ENCODE measurements at regions not wholly inside any gene's neighbourhood (a gene's known extent, or its start where the extent isn't known, plus 50 kb on each side); places are given as distances from the start of the nearest gene placed in this dataset.

GRCh38 chr2:12795851-12796250, 79.1 kb downstream of the TRIB2 start:
- Mint-ChIP-seq H3K9me3 (peaks cover 16% of the 10 kb centered on the region), H3K36me3 (ENCODE audit: low read depth) (no peaks in the 10 kb centered on the region), H3K27me3 (no peaks in the 10 kb centered on the region), H3K4me1 (no peaks in the 10 kb centered on the region), H3K27ac (no peak overlapping the region), H3K4me3 (no peak overlapping the region)
- ATAC-seq (replicated peaks): no peak

GRCh38 chr2:12796657-12797056, 79.9 kb downstream of the TRIB2 start:
- Mint-ChIP-seq H3K4me1 (no peaks in the 10 kb centered on the region), H3K27ac (no peak overlapping the region), H3K9me3 (peaks cover 20% of the 10 kb centered on the region), H3K4me3 (no peak overlapping the region), H3K27me3 (no peaks in the 10 kb centered on the region), H3K36me3 (ENCODE audit: low read depth) (no peaks in the 10 kb centered on the region)
- ATAC-seq (replicated peaks): no peak

- H3K36me3 Mint-ChIP-seq (ENCODE audit: low read depth): no peaks in the 10 kb centered on the region
- H3K9me3 Mint-ChIP-seq: peaks cover 26% of the 10 kb centered on the region
- no peaks in the 10 kb centered on the region for H3K27me3 Mint-ChIP-seq
- no peaks in the 10 kb centered on the region for H3K4me1 Mint-ChIP-seq
- no peak overlapping the region for H3K4me3 Mint-ChIP-seq
- no peak for ATAC-seq (replicated peaks)
- H3K27ac Mint-ChIP-seq: no peak overlapping the region
Observed at GRCh38 chr2:12797815-12798214, 81.1 kb downstream of the TRIB2 start.

DNA sequence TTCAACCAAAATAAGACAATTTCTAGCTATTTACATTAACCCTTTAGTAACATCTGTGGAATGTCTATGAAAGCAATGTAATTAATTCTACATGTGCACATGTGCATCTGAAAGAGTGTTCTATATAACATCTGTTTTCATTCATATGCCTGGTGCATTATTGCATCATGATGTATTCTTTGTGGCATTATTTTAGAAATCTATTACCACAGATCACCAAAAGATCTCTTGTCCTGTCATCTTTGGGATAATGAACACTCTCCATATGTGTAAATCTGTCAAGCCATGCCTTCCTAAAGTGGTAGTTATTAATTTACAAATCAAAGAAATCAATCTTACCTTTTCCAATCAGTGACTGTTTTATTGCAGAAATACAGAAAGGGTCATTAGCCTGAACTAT, 86.9 kb downstream of the TRIB2 start:
- no peak overlapping the region for H3K27ac Mint-ChIP-seq
- H3K4me3 Mint-ChIP-seq: no peak overlapping the region
- no peaks in the 10 kb centered on the region for H3K27me3 Mint-ChIP-seq
- H3K4me1 Mint-ChIP-seq: no peaks in the 10 kb centered on the region
- ATAC-seq (replicated peaks): no peak
- peaks cover 26% of the 10 kb centered on the region for H3K9me3 Mint-ChIP-seq
- no peaks in the 10 kb centered on the region for H3K36me3 Mint-ChIP-seq (ENCODE audit: low read depth)

DNA sequence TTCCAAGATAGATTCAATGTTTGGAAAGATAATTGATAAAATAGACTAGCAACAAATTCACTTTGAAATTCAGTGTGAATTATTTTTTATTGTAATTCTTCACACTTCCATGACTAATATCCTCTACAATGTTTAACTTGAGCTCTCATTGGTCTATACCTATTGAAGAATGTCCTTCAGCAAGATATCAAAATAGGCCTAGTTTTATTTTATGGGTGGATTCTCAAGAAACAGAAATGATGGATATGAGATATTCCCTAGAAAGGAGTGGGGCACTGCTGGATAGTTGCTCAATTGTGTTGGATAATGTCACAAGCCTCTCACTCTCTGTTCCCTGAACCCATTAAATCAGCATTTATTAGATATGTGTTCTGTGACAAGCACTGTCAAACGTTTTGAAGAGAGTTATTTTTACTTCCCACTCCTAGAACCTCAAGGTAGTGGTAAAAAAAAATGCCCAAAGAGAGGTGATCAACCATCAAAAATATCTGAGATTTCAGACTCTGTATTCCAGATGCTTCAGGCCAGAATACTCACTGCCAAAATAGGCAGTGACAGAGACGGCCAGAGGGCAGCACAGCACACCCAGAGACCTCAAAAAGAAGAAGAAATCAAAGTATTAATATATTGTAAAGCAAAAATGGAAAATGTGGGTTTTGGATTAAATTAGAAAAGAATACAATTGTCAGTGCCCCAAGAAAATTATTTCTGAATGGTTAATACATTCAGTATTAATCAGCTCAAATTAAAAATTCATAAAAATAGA, 87.5 kb downstream of the TRIB2 start:
- Mint-ChIP-seq H3K27me3 (no peaks in the 10 kb centered on the region), H3K27ac (no peak overlapping the region), H3K4me3 (no peak overlapping the region), H3K9me3 (peaks cover 21% of the 10 kb centered on the region), H3K4me1 (no peaks in the 10 kb centered on the region), H3K36me3 (ENCODE audit: low read depth) (no peaks in the 10 kb centered on the region)
- no peak for ATAC-seq (replicated peaks)

DNA sequence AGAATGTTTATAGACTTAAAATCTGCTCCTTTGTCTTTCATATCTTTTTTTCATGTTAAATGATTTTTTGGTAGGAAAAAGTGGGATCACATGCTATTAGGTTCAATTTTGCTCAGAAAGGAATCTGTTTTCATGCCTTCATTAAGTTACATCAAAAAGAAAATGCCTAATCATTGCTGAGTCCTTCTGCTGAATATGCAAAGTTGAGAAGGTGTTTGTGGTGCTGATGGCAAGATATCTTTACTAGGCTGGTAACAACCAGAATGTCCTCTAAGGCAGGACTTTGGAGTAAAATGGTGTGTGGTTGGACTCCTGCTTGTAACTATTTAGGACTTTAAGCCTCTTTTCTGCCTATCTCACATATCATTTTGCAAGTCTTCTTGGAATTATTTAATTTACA, 88.3 kb downstream of the TRIB2 start:
- ATAC-seq (replicated peaks): no peak
- no peaks in the 10 kb centered on the region for H3K27me3 Mint-ChIP-seq
- H3K4me1 Mint-ChIP-seq: no peaks in the 10 kb centered on the region
- H3K27ac Mint-ChIP-seq: no peak overlapping the region
- peaks cover 18% of the 10 kb centered on the region for H3K9me3 Mint-ChIP-seq
- H3K36me3 Mint-ChIP-seq (ENCODE audit: low read depth): no peaks in the 10 kb centered on the region
- no peak overlapping the region for H3K4me3 Mint-ChIP-seq

- Mint-ChIP-seq H3K4me3 (no peak overlapping the region), H3K27ac (no peak overlapping the region), H3K9me3 (peaks cover 5% of the 10 kb centered on the region), H3K36me3 (ENCODE audit: low read depth) (no peaks in the 10 kb centered on the region), H3K4me1 (no peaks in the 10 kb centered on the region), H3K27me3 (no peaks in the 10 kb centered on the region)
- ATAC-seq (replicated peaks): no peak
Observed at GRCh38 chr2:12806549-12807242, 90.0 kb downstream of the TRIB2 start.

DNA sequence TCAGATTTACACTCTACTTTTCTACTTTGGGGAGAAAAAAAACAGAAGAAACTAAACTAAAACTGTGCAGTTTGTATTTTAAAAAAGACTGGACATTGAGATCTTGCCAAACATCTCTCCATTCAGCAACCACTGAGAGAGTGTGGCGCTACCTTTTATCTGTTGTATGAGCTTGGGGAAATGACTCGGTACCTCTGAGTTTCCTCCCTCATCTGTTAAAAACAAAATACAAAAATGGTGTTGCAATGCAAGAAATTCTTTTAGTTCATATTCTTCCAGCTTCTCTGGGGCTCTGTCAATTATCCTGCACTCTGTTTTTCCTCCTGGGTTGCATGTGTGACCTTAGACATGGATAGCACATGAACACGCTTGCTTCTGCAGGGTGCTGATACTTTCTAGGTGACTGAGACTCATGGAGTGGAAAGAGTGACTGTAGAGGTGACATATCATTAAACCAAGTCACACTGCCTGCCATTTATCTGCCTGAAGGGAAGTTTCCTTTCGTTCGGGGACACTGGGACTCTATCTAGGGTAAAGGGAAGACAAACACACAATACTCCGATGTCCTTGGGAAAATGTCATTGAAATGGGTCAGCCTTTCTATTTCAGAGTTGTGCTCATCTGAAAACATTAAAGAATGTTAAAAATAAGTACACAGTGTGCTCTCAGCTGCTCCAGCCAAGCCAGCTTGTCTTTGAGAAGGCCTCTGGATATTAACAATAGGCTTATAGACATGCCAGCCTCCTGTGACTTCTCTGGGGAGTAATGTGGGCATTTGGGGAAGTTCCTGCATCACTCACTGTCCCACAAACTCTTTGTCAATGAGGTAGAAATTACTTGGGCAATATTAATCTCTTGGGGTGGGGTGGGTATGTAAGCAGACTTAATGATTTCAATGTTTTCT, 91.4 kb downstream of the TRIB2 start:
- Mint-ChIP-seq H3K4me1 (no peaks in the 10 kb centered on the region), H3K4me3 (no peak overlapping the region), H3K36me3 (ENCODE audit: low read depth) (no peaks in the 10 kb centered on the region), H3K9me3 (no peaks in the 10 kb centered on the region), H3K27me3 (no peaks in the 10 kb centered on the region), H3K27ac (no peak overlapping the region)
- ATAC-seq (replicated peaks): no peak

DNA sequence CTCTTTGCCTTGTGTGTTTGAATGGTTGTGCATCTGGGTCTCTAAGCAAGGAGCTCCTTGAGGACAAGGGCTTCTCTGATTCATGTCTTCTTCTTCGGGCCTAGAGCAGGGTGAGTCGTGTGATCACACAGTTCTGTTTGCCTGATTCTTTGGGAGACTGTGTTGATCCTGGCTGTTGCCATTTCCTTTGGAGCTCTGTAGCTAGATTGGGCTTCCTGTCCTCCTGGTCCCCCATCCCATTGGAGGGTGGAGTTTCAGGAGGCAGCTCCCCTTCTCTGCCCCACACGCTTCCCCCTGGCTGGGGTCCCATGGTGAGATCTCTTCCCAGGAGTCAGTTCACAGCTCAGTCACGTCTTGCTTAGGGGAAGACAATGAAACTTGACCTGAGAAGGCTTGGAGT, 92.8 kb downstream of the TRIB2 start:
- Mint-ChIP-seq H3K4me3 (no peak overlapping the region), H3K36me3 (ENCODE audit: low read depth) (no peaks in the 10 kb centered on the region), H3K27me3 (no peaks in the 10 kb centered on the region), H3K9me3 (no peaks in the 10 kb centered on the region), H3K4me1 (no peaks in the 10 kb centered on the region), H3K27ac (no peak overlapping the region)
- no peak for ATAC-seq (replicated peaks)

- H3K36me3 Mint-ChIP-seq (ENCODE audit: low read depth): no peaks in the 10 kb centered on the region
- no peak overlapping the region for H3K27ac Mint-ChIP-seq
- ATAC-seq (replicated peaks): no peak
- no peak overlapping the region for H3K4me3 Mint-ChIP-seq
- H3K9me3 Mint-ChIP-seq: no peaks in the 10 kb centered on the region
- no peaks in the 10 kb centered on the region for H3K27me3 Mint-ChIP-seq
- H3K4me1 Mint-ChIP-seq: peaks cover 6% of the 10 kb centered on the region
Observed at GRCh38 chr2:12811916-12812315, 95.2 kb downstream of the TRIB2 start.

- no peak overlapping the region for H3K27ac Mint-ChIP-seq
- ATAC-seq (replicated peaks): no peak
- no peaks in the 10 kb centered on the region for H3K27me3 Mint-ChIP-seq
- no peaks in the 10 kb centered on the region for H3K9me3 Mint-ChIP-seq
- peaks cover 17% of the 10 kb centered on the region for H3K4me1 Mint-ChIP-seq
- H3K4me3 Mint-ChIP-seq: no peak overlapping the region
- H3K36me3 Mint-ChIP-seq (ENCODE audit: low read depth): no peaks in the 10 kb centered on the region
Observed at GRCh38 chr2:12813166-12813565, 96.4 kb downstream of the TRIB2 start.

DNA sequence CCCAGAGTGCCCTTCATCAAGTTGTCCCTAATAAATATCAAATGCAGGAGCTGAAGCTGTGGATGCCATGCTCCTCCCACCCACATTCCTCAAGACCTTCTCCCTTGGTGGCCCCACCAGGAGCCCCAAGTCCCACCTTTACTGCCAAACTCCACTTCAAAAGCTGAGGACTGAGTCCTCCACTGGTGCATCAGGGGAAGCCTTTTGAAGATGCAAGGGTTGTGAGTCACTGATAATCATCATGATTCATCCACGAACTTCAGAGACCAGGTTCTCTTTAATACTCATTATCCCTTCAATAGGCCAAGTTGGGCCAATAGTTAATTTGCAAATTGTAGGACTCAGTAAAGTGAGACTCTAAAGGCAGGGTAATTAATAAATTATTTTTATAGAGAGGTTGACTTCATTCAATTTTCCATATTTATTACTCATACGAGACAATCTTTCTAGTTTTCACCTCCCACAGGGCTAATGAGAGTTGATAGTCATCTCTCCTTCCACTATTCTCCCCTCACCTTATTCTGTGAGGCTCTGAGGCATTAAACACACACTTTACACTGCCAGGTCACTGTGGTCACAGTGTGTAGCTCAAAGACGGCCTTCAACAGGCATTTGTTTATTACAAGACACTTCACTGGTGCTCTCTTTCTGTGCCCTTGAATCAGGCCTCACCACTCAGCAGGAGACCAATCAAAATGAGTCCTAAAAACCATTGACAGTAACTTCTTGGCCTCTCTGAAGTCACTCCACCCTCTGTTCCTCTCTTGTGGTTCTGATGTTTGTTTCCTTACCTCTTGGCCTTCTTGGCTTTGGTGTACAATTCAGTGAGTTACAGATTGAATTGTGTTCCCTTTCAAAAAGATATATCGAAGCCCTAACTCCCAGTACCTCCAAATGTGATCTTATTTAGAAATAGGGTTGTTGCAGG, 99.9 kb downstream of the TRIB2 start:
- H3K27me3 Mint-ChIP-seq: no peaks in the 10 kb centered on the region
- H3K9me3 Mint-ChIP-seq: no peaks in the 10 kb centered on the region
- peaks cover 37% of the 10 kb centered on the region for H3K4me1 Mint-ChIP-seq
- H3K36me3 Mint-ChIP-seq (ENCODE audit: low read depth): no peaks in the 10 kb centered on the region
- no peak overlapping the region for H3K27ac Mint-ChIP-seq
- H3K4me3 Mint-ChIP-seq: peak overlapping the region; percentile 26
- ATAC-seq (replicated peaks): peak; percentile 68

GRCh38 chr2:12817870-12818269, 101.1 kb downstream of the TRIB2 start:
- H3K27ac Mint-ChIP-seq: peak overlapping the region; percentile 64
- no peaks in the 10 kb centered on the region for H3K36me3 Mint-ChIP-seq (ENCODE audit: low read depth)
- H3K9me3 Mint-ChIP-seq: no peaks in the 10 kb centered on the region
- peak overlapping the region; percentile 46 for H3K4me3 Mint-ChIP-seq
- H3K27me3 Mint-ChIP-seq: no peaks in the 10 kb centered on the region
- H3K4me1 Mint-ChIP-seq: peaks cover 43% of the 10 kb centered on the region
- peak; percentile 73 for ATAC-seq (replicated peaks)

Measured in activated T-helper 17 cell treated with anti-CD3 and anti-CD28 coated beads, Interleukin-2, amount 50 U/mL, for 72 hours (primary cell).